ENCODE measurements at regions not wholly inside any gene's neighbourhood (a gene's known extent, or its start where the extent isn't known, plus 50 kb on each side); places are given as distances from the start of the nearest gene placed in this dataset.

- TF ChIP-seq ZNF830 (tag by site-specific recombination; IDR thresholded peaks at IDR 0.05; ENCODE audit: low read depth) (no peak), ZNF670 (tag by site-specific recombination; IDR thresholded peaks at IDR 0.05; ENCODE audit: low read depth) (no peak), ZBTB44 (tag by site-specific recombination; IDR thresholded peaks at IDR 0.05) (no peak), CTCF (tag by site-specific recombination; IDR thresholded peaks at IDR 0.05) (no peak), MZF1 (tag by site-specific recombination; IDR thresholded peaks at IDR 0.05; ENCODE audit: borderline replicate concordance) (no peak), ZNF121 (tag by site-specific recombination; IDR thresholded peaks at IDR 0.05) (no peak), ZNF626 (tag by site-specific recombination; IDR thresholded peaks at IDR 0.05) (no peak), ZNF184 (tag by site-specific recombination; IDR thresholded peaks at IDR 0.05) (no peak), ZNF585B (tag by site-specific recombination; IDR thresholded peaks at IDR 0.05) (no peak), REST (tag by site-specific recombination; IDR thresholded peaks at IDR 0.05) (no peak)
Observed at GRCh38 chr4:138078751-138079520, 163.2 kb downstream of the SLC7A11 start.

All from HEK293 (cell line).